K562 (cell line): ENCODE measurements at regions not wholly inside any gene's neighbourhood (a gene's known extent, or its start where the extent isn't known, plus 50 kb on each side); places are given as distances from the start of the nearest gene placed in this dataset.

Experiments
- ATAC-seq: fragments of 200-7000 bp; cut with Tn5 transposase; 3 replicates; pipeline ENCODE4 v1.9.1; 2020; ENCODE audit warnings: moderate library complexity
- BruUV-seq: library from RNA; stranded (reverse); fragments of 400-500 nt; replicated peaks from 2 replicates; lab custom pipeline; 2021; lab: Mats Ljungman, UMichigan
- CTCF ChIA-PET: fragments of 300-600 bp; formaldehyde crosslinking; extraction: SDS; loops from one replicate; lab custom pipeline; 2021; ENCODE audit warnings: low intra/inter-chr PET ratio; lab: Yijun Ruan, JAX
- POLR2A ChIA-PET: fragments of 300-600, 350-650 bp; sonication (Branson Sonifier 250); formaldehyde crosslinking; extraction: SDS; loops from one replicate; lab custom pipeline; 2021; ENCODE audit warnings: antibody characterized with exemption, inconsistent platforms; lab: Yijun Ruan, JAX
- DNase-seq, 4 experiments: peaks; one replicate each; pipeline versions ENCODE4 v3.0.0 to v3.0.0-alpha.2; 2011 to 2018; ENCODE audit warnings: low spot score in 3 of 4, mixed read lengths in 3 of 4; ENCODE audit errors: extremely low read depth in 1 of 4
- FAIRE-seq: peaks from 2 replicates; lab custom pipeline; 2011; peaks lifted over from hg19 to GRCh38; lab: Jason Lieb, UNC
- H2AFZ ChIP-seq: 2 replicates; pipeline ENCODE4 v1.6.0; 2011; ENCODE audit warnings: low read depth, low read length, control low read depth, inconsistent platforms
- H3K27ac ChIP-seq: fragments of 200-600 bp; 3 replicates; pipeline ENCODE4 v1.8.0; 2011; ENCODE audit warnings: low read depth, mild to moderate bottlenecking, control low read depth, inconsistent platforms, low read length, moderate library complexity, mixed read lengths; ENCODE audit errors: extremely low read depth
- H3K27me3 ChIP-seq, 2 experiments: fragments of 300-600 bp in 1 of 2; 2 replicates in 1 of 2; 3 replicates in 1 of 2; pipeline versions ENCODE4 v1.6.0 to v1.8.0; 2011; ENCODE audit warnings: inconsistent platforms in 2 of 2, low read length in 2 of 2, mild to moderate bottlenecking in 1 of 2, mixed read lengths in 1 of 2, moderate library complexity in 1 of 2; ENCODE audit not compliant: control insufficient read depth in 2 of 2, insufficient read depth in 2 of 2
- H3K36me3 ChIP-seq: fragments of 300-600 bp; 3 replicates; pipeline ENCODE4 v1.8.0; 2011; ENCODE audit warnings: mild to moderate bottlenecking, low read length, inconsistent platforms; ENCODE audit not compliant: control insufficient read depth, insufficient read depth
- H3K4me1 ChIP-seq, 2 experiments: fragments of 200-600 bp in 1 of 2; replicated peaks in 1 of 2; 2 replicates in 1 of 2; 3 replicates in 1 of 2; pipeline versions ENCODE4 v1.5.1 to v1.8.0; 2011; ENCODE audit warnings: inconsistent platforms in 2 of 2, low read length in 2 of 2, mild to moderate bottlenecking in 1 of 2, mixed read lengths in 1 of 2, moderate library complexity in 1 of 2; ENCODE audit not compliant: control insufficient read depth in 2 of 2, insufficient read depth in 2 of 2
- H3K4me2 ChIP-seq: 2 replicates; pipeline ENCODE4 v1.6.1; 2011; ENCODE audit warnings: low read length, control low read depth, inconsistent platforms, mixed read lengths; ENCODE audit not compliant: insufficient read depth
- H3K4me3 ChIP-seq: fragments of 200-600 bp; sonication (generic), shearing (Covaris generic); 2 replicates; pipeline ENCODE4 v1.5.1; 2016; ENCODE audit warnings: control low read depth, inconsistent platforms
- H3K79me2 ChIP-seq: fragments of 200-600 bp; 3 replicates; pipeline ENCODE4 v1.8.0; 2011; ENCODE audit warnings: low read length, inconsistent platforms; ENCODE audit not compliant: control insufficient read depth, insufficient read depth
- H3K9ac ChIP-seq, 2 experiments: 2 replicates each; pipeline versions ENCODE4 v1.6.0 to v1.6.1; 2011; ENCODE audit warnings: low read depth in 2 of 2, low read length in 2 of 2, control low read depth in 1 of 2, inconsistent platforms in 1 of 2, mild to moderate bottlenecking in 1 of 2, mixed read lengths in 1 of 2; ENCODE audit not compliant: insufficient read depth in 1 of 2
- H3K9me1 ChIP-seq: one replicate; pipeline ENCODE4 v1.6.0; 2011; ENCODE audit warnings: inconsistent platforms, mild to moderate bottlenecking, low read length, moderate library complexity; ENCODE audit not compliant: control insufficient read depth, insufficient read depth
- H3K9me3 ChIP-seq: replicated peaks from 2 replicates; pipeline ENCODE4 v1.5.1; 2011; ENCODE audit warnings: low read depth, low read length, inconsistent platforms; ENCODE audit not compliant: control insufficient read depth, insufficient read depth
- H4K20me1 ChIP-seq: replicated peaks from 2 replicates; pipeline ENCODE4 v1.6.1; 2011; ENCODE audit warnings: low read length, inconsistent platforms, mixed read lengths; ENCODE audit not compliant: control insufficient read depth, insufficient read depth
- ARHGAP35 ChIP-seq: fragments of 450-650 bp; IDR thresholded peaks from 2 replicates; pipeline ENCODE4 v1.6.1; 2018; ENCODE audit not compliant: partially characterized antibody
- ATF3 ChIP-seq, 2 experiments: fragments of 450-650 bp in 1 of 2; sonication (generic) in 1 of 2; formaldehyde crosslinking in 1 of 2; IDR thresholded peaks in 1 of 2; conservative IDR thresholded peaks in 1 of 2; 2 replicates each; pipeline versions ENCODE4 v1.6.1 to v1.8.1; 2016 to 2023; ENCODE audit warnings: mild to moderate bottlenecking in 2 of 2, moderate library complexity in 2 of 2, inconsistent platforms in 1 of 2, missing genetic modification reagents in 1 of 2
- BRD4 ChIP-seq: fragments of 200-600 bp; sonication (generic); IDR thresholded peaks from 2 replicates; pipeline ENCODE4 v1.6.1; 2017; ENCODE audit warnings: inconsistent platforms
- CHD4 ChIP-seq: fragments of 200-600 bp; sonication (generic); IDR thresholded peaks from 3 replicates; pipeline ENCODE4 v1.6.1; 2012; ENCODE audit warnings: low read depth, mild to moderate bottlenecking, mixed read lengths, low read length, inconsistent platforms; ENCODE audit not compliant: insufficient read depth, insufficient replicate concordance, poor library complexity, severe bottlenecking
- ELF1 ChIP-seq: fragments of 200-800 bp; sonication (Bioruptor generic); IDR thresholded peaks from 2 replicates; pipeline ENCODE4 v1.6.1; 2016; ENCODE audit warnings: missing genetic modification characterization, missing compliant biosample characterization
- FOXA1 ChIP-seq: fragments of 450-650 bp; IDR thresholded peaks from 2 replicates; pipeline ENCODE4 v1.6.1; 2016; ENCODE audit warnings: mild to moderate bottlenecking, borderline replicate concordance
- FOXJ2 ChIP-seq: fragments of 200-800 bp; sonication (Bioruptor generic); IDR thresholded peaks from 2 replicates; pipeline ENCODE4 v1.6.1; 2016; ENCODE audit warnings: missing genetic modification characterization, missing compliant biosample characterization
- GTF2E2 ChIP-seq: fragments of 200-800 bp; sonication (Bioruptor generic); IDR thresholded peaks from 2 replicates; pipeline ENCODE4 v1.6.1; 2016; ENCODE audit warnings: missing genetic modification characterization, missing compliant biosample characterization
- JUND ChIP-seq, 2 experiments: IDR thresholded peaks; 2 replicates in 1 of 2; 3 replicates in 1 of 2; pipeline ENCODE4 v1.6.1; 2011; ENCODE audit warnings: borderline replicate concordance in 2 of 2, low read depth in 2 of 2, low read length in 2 of 2, improper control_type of control experiment in 1 of 2, missing biosample characterization in 1 of 2, missing genetic modification characterization in 1 of 2, missing genetic modification reagents in 1 of 2
- POLR2AphosphoS2 ChIP-seq: IDR thresholded peaks from 2 replicates; pipeline ENCODE4 v1.6.1; 2012; ENCODE audit warnings: low read length, improper control_type of control experiment
- RFX5 ChIP-seq: IDR thresholded peaks from 2 replicates; pipeline ENCODE4 v1.6.1; 2011; ENCODE audit warnings: low read depth, mild to moderate bottlenecking, improper control_type of control experiment, low read length
- TCFL5 ChIP-seq: fragments of 250-450 bp; sonication (Bioruptor Pico); conservative IDR thresholded peaks from 2 replicates; pipeline ENCODE4 v1.6.1; 2021; ENCODE audit warnings: mild to moderate bottlenecking, moderate library complexity, matching md5 sums
- TEAD2 ChIP-seq: fragments of 450-650 bp; IDR thresholded peaks from 2 replicates; pipeline ENCODE4 v1.6.1; 2016; ENCODE audit warnings: missing genetic modification characterization, control low read depth, missing compliant biosample characterization
- YY1 ChIP-seq, 3 experiments: IDR thresholded peaks; 2 replicates each; pipeline ENCODE4 v1.6.1; 2011; ENCODE audit warnings: low read length in 2 of 3, mild to moderate bottlenecking in 2 of 3, moderate library complexity in 2 of 3, borderline replicate concordance in 1 of 3, control low read depth in 1 of 3, low read depth in 1 of 3; ENCODE audit not compliant: insufficient read depth in 3 of 3, insufficient replicate concordance in 2 of 3, control insufficient read depth in 1 of 3, insufficient read length in 1 of 3; ENCODE audit errors: extremely low read depth in 1 of 3
- ZBTB5 ChIP-seq: fragments of 450-650 bp; IDR thresholded peaks from 2 replicates; pipeline ENCODE4 v1.6.1; 2017; ENCODE audit warnings: antibody characterized with exemption
- ZNF212 ChIP-seq: fragments of 450-650 bp; formaldehyde crosslinking; IDR thresholded peaks from 2 replicates; pipeline ENCODE4 v1.4.0; 2020; ENCODE audit warnings: mild to moderate bottlenecking
- ZNF311 ChIP-seq: fragments of 250-450 bp; sonication (Bioruptor Pico); IDR thresholded peaks from 2 replicates; pipeline ENCODE4 v1.4.0; 2020; ENCODE audit warnings: mild to moderate bottlenecking, moderate library complexity
- ZNF354B ChIP-seq: fragments of 250-450 bp; sonication (Bioruptor Pico); IDR thresholded peaks from 2 replicates; pipeline ENCODE4 v1.4.0; 2020
- WGBS: fragments of 100-300 bp; shearing (Covaris generic); methylation state at CpG from one replicate; pipeline ENCODE4 v1.1.6; 2016; ENCODE audit warnings: low coverage, mixed read lengths; ENCODE audit not compliant: insufficient coverage; ENCODE audit errors: missing lambda C conversion rate; 5-methylcytosine and 5-hydroxymethylcytosine counted together
- in situ Hi-C: fragments of 300-500 bp; cut with MboI; formaldehyde crosslinking; loops from 4 replicates; pipeline ENCODE4 v1.15.0; 2018; ENCODE audit warnings: inconsistent platforms, mixed read lengths
- intact Hi-C: fragments of 100-400 bp; cut with micrococcal nuclease; formaldehyde crosslinking; loops from 2 replicates; pipeline ENCODE4 v1.14.2; 2022

GRCh38 chr16:80408014-80408413 is 132.8 kb upstream of the DYNLRB2 start (continued):
- TF ChIP-seq FOXJ2 (tag) = no peak

- no TSS peak for BruUV-seq
- H3K4me1 ChIP-seq = no peaks in the 10 kb centered on the region
- ATAC-seq (no peak), DNase-seq (no peak), FAIRE-seq (no peak)
- intact Hi-C loops = no loop called here
- in situ Hi-C loops = no loop called here
- no peak overlapping the region for H3K4me3 ChIP-seq
- H3K9ac ChIP-seq = no peak overlapping the region
- H3K36me3 ChIP-seq = no peaks in the 10 kb centered on the region
- no peaks in the 10 kb centered on the region for H3K9me1 ChIP-seq
- ChIA-PET CTCF (no interaction called here), POLR2A (interaction anchor here (0.7 kb wide), 1 partner anchor 509 kb away, joined by 3 read pairs; no protein-coding TSS in a partner anchor)
- no peak overlapping the region for H3K4me2 ChIP-seq
- no peaks in the 10 kb centered on the region for H3K79me2 ChIP-seq
- no peaks in the 10 kb centered on the region for H3K27me3 ChIP-seq
- no peaks in the 10 kb centered on the region for H4K20me1 ChIP-seq
- H2AFZ ChIP-seq = no peak overlapping the region
- H3K9me3 ChIP-seq = no peaks in the 10 kb centered on the region
- WGBS = 0% methylated on average over 3 of the region's 3 CpGs
- no peak overlapping the region for H3K27ac ChIP-seq
- TF ChIP-seq GTF2E2 (tag) = no peak
- TF ChIP-seq JUND (IDR thresholded peaks at IDR 0.05; ENCODE audit: borderline replicate concordance, low read depth, low read length) = no peak
- no peak for TF ChIP-seq JUND (tag; IDR thresholded peaks at IDR 0.05; ENCODE audit: borderline replicate concordance, low read depth, low read length)
- TF ChIP-seq ZNF354B (CRISPR knock-in tag) = no peak
- no peak for TF ChIP-seq ZBTB5
- no peak for TF ChIP-seq TEAD2 (tag)
- TF ChIP-seq POLR2AphosphoS2 = no peak
- TF ChIP-seq ATF3 (IDR thresholded peaks at IDR 0.05) = no peak
- TF ChIP-seq ATF3 (CRISPR knock-in tag; conservative IDR thresholded peaks at IDR 0.05) = no peak
- no peak for TF ChIP-seq BRD4
- TF ChIP-seq ZNF311 = no peak
- TF ChIP-seq ARHGAP35 = no peak
- TF ChIP-seq ELF1 (tag) = no peak
- no peak for TF ChIP-seq YY1 (IDR thresholded peaks at IDR 0.05; ENCODE audit: borderline replicate concordance in 1 of 3, control insufficient read depth in 1 of 3, extremely low read depth in 1 of 3, insufficient read depth in 3 of 3, insufficient read length in 1 of 3, insufficient replicate concordance in 2 of 3, low read depth in 1 of 3, low read length in 2 of 3)
- TF ChIP-seq RFX5 = no peak
- TF ChIP-seq TCFL5 (CRISPR knock-in tag) = no peak
- TF ChIP-seq FOXA1 = no peak
- no peak for TF ChIP-seq CHD4
- no peak for TF ChIP-seq ZNF212 (CRISPR knock-in tag)
Observed at GRCh38 chr16:80407265-80407987, 133.4 kb upstream of the DYNLRB2 start.
